H1 (cell line): ENCODE measurements at regions not wholly inside any gene's neighbourhood (a gene's known extent, or its start where the extent isn't known, plus 50 kb on each side); places are given as distances from the start of the nearest gene placed in this dataset.

ENCODE experiments used
- KDM4A ChIP-seq: IDR thresholded peaks from one replicate; pipeline ENCODE4 v1.7.1; 2012; ENCODE audit warnings: low read depth, mild to moderate bottlenecking, moderate library complexity, low read length, inconsistent platforms; ENCODE audit not compliant: severe bottlenecking
- NANOG ChIP-seq: IDR thresholded peaks from 2 replicates; pipeline ENCODE4 v1.6.1; 2011; ENCODE audit warnings: low read length, low read depth, mild to moderate bottlenecking, inconsistent platforms; ENCODE audit not compliant: insufficient read depth, poor library complexity, severe bottlenecking
- RAD21 ChIP-seq, 2 experiments: IDR thresholded peaks in 1 of 2; conservative IDR thresholded peaks in 1 of 2; 2 replicates each; pipeline ENCODE4 v1.6.1; 2011; ENCODE audit warnings: low read depth in 2 of 2, low read length in 2 of 2, improper control_type of control experiment in 1 of 2, inconsistent platforms in 1 of 2, mild to moderate bottlenecking in 1 of 2, moderate library complexity in 1 of 2
- TF ChIP-seq, protein P1 (sequence below), 3 experiments: IDR thresholded peaks; 1 replicate in 2 of 3; 2 replicates in 1 of 3; pipeline versions ENCODE4 v1.5.1 to v1.6.1; 2011; ENCODE audit warnings: low read length in 3 of 3, mild to moderate bottlenecking in 3 of 3, inconsistent platforms in 2 of 3, low read depth in 1 of 3, moderate library complexity in 1 of 3; ENCODE audit not compliant: insufficient read depth in 1 of 3; ENCODE audit errors: control extremely low read depth in 1 of 3

DNA sequence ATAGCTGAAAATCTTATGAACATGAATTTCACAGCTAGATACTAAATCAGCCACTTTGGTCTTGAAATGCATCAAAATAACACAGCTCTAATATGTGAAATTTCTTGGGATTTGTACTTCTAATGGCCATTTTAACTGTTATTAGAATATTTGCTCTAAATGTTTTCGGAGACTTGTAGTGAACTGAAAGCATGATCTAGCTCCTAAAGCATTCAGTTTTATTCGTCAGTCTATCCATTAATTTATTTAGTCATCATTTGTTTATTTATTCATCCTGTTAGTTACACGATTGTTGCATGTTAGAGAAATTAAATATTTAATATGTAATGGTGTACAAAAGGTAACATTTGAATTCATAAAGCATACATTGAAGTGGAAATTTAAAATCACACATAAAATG lies 1132.7 kb downstream of the SLITRK1 start (continued):
- TF ChIP-seq, protein P1, sequence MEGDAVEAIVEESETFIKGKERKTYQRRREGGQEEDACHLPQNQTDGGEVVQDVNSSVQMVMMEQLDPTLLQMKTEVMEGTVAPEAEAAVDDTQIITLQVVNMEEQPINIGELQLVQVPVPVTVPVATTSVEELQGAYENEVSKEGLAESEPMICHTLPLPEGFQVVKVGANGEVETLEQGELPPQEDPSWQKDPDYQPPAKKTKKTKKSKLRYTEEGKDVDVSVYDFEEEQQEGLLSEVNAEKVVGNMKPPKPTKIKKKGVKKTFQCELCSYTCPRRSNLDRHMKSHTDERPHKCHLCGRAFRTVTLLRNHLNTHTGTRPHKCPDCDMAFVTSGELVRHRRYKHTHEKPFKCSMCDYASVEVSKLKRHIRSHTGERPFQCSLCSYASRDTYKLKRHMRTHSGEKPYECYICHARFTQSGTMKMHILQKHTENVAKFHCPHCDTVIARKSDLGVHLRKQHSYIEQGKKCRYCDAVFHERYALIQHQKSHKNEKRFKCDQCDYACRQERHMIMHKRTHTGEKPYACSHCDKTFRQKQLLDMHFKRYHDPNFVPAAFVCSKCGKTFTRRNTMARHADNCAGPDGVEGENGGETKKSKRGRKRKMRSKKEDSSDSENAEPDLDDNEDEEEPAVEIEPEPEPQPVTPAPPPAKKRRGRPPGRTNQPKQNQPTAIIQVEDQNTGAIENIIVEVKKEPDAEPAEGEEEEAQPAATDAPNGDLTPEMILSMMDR (IDR thresholded peaks at IDR 0.05; ENCODE audit: control extremely low read depth in 1 of 3, insufficient read depth in 1 of 3, low read depth in 1 of 3, low read length in 3 of 3), result no peak
- TF ChIP-seq NANOG, result no peak
- TF ChIP-seq RAD21 (IDR thresholded peaks at IDR 0.05 in 1 of 2, conservative IDR thresholded peaks at IDR 0.05 in 1 of 2; ENCODE audit: low read depth in 2 of 2, low read length in 2 of 2), result no peak
- TF ChIP-seq KDM4A, result no peak
